Ovary (tissue), 3 donors: ENCODE measurements at regions not wholly inside any gene's neighbourhood (a gene's known extent, or its start where the extent isn't known, plus 50 kb on each side); places are given as distances from the start of the nearest gene placed in this dataset.

ENCODE experiments used
- CTCF ChIP-seq, 3 donors: fragments of 450-650 bp in 2 of 3; fragments of 200-600 bp in 1 of 3; IDR thresholded peaks; one replicate each; pipeline versions ENCODE4 v1.5.1 to v1.8.0; 2016 to 2022; ENCODE audit warnings: antibody characterized with exemption in 3 of 3, mild to moderate bottlenecking in 1 of 3
- POLR2A ChIP-seq: fragments of 450-650 bp; IDR thresholded peaks from one replicate; pipeline ENCODE4 v1.6.1; 2017; ENCODE audit warnings: antibody characterized with exemption, mild to moderate bottlenecking, moderate library complexity
- donor health status: DM: no; HTN: no; CAD: no.

DNA sequence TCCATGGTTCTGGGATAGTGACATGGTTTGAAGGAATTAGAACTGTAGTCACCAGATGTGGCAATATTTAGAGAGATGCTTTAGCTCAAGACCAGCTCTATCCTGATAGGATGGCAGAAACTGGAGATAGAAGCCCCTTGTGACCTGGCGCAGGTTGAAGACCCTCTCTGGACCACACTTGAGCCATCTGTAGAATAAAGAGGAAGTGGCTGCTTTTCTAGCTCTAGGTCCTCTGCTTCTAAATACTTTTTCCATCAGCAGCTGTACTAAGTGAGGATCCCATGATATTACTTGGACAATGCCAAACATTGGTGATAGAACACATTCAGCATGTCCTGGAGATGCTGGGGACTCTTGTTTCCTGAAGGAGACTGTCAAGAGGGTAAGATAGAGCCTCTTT lies 172.6 kb downstream of the PDCD6IP start:
- no peak for TF ChIP-seq CTCF (IDR thresholded peaks at IDR 0.05)
- TF ChIP-seq POLR2A, result no peak
